ENCODE measurements at regions not wholly inside any gene's neighbourhood (a gene's known extent, or its start where the extent isn't known, plus 50 kb on each side); places are given as distances from the start of the nearest gene placed in this dataset.

- H2AFZ ChIP-seq (ENCODE audit: low read depth, low read length) = no peak overlapping the region
Observed at GRCh38 chr7:25718596-25718995, 433.4 kb upstream of the NFE2L3 start.

GRCh38 chr7:25719190-25719896 is 432.7 kb upstream of the NFE2L3 start:
- Histone ChIP-seq H3K9me3 (ENCODE audit: low read length) (no peaks in the 10 kb centered on the region), H2AFZ (ENCODE audit: low read depth, low read length) (no peak overlapping the region), H3K9ac (ENCODE audit: low read length) (no peak overlapping the region), H3K27me3 (ENCODE audit: insufficient read depth, low read depth, low read length) (no peaks in the 10 kb centered on the region), H3K4me3 (ENCODE audit: low read length) (no peak overlapping the region), H3K27ac (ENCODE audit: low read length) (no peak overlapping the region), H3K79me2 (replicated peaks; ENCODE audit: insufficient read depth, low read length) (no peaks in the 10 kb centered on the region), H3K36me3 (ENCODE audit: insufficient read depth, low read length) (no peaks in the 10 kb centered on the region), H4K20me1 (ENCODE audit: insufficient read depth) (no peaks in the 10 kb centered on the region), H3K9me2 (ENCODE audit: insufficient read depth, low read length) (no peaks in the 10 kb centered on the region), H3F3A (ENCODE audit: insufficient read depth, low read length, poor library complexity, severe bottlenecking) (no peaks in the 10 kb centered on the region), H3K4me2 (ENCODE audit: low read length) (no peak overlapping the region)
- TF ChIP-seq CTCF (IDR thresholded peaks at IDR 0.05; ENCODE audit: poor library complexity, severe bottlenecking) (no peak), TAF1 (IDR thresholded peaks at IDR 0.05; ENCODE audit: low read depth) (no peak), EZH2 (IDR thresholded peaks at IDR 0.05; ENCODE audit: borderline replicate concordance, insufficient read depth, low read length, poor library complexity, severe bottlenecking) (no peak)

More at GRCh38 chr7:25718596-25718995, 433.4 kb upstream of the NFE2L3 start:
- Histone ChIP-seq H3K9me2 (ENCODE audit: insufficient read depth, low read length) (no peaks in the 10 kb centered on the region), H3K4me3 (ENCODE audit: low read length) (no peak overlapping the region), H4K20me1 (ENCODE audit: insufficient read depth) (no peaks in the 10 kb centered on the region), H3K9ac (ENCODE audit: low read length) (no peak overlapping the region), H3K79me2 (replicated peaks; ENCODE audit: insufficient read depth, low read length) (no peaks in the 10 kb centered on the region), H3K4me2 (ENCODE audit: low read length) (no peak overlapping the region), H3F3A (ENCODE audit: insufficient read depth, low read length, poor library complexity, severe bottlenecking) (no peaks in the 10 kb centered on the region), H3K27ac (ENCODE audit: low read length) (no peak overlapping the region), H3K27me3 (ENCODE audit: insufficient read depth, low read depth, low read length) (no peaks in the 10 kb centered on the region), H3K9me3 (ENCODE audit: low read length) (no peaks in the 10 kb centered on the region), H3K36me3 (ENCODE audit: insufficient read depth, low read length) (no peaks in the 10 kb centered on the region)
- no peak for TF ChIP-seq POLR2AphosphoS5 (IDR thresholded peaks at IDR 0.05)
- no peak for TF ChIP-seq REST (IDR thresholded peaks at IDR 0.05; ENCODE audit: borderline replicate concordance)
- TF ChIP-seq CTCF (IDR thresholded peaks at IDR 0.05; ENCODE audit: poor library complexity, severe bottlenecking) = no peak
- TF ChIP-seq RAD21 (conservative IDR thresholded peaks at IDR 0.05) = no peak
- no peak for TF ChIP-seq TAF1 (IDR thresholded peaks at IDR 0.05; ENCODE audit: low read depth)

Data from neural cell (in vitro differentiated cells).